Mesenchymal stem cell (in vitro differentiated cells and primary cell): ENCODE measurements at regions not wholly inside any gene's neighbourhood (a gene's known extent, or its start where the extent isn't known, plus 50 kb on each side); places are given as distances from the start of the nearest gene placed in this dataset.
A peak's percentile ranks its signal among the peaks of the same experiment; 100 is the strongest.

Experiments
- DNase-seq: peaks from one replicate; pipeline ENCODE4 v3.0.0-alpha.2; 2013
- H2AFZ ChIP-seq: one replicate; pipeline ENCODE4 v1.6.1; 2013; ENCODE audit warnings: low read depth, mild to moderate bottlenecking, control low read depth, inconsistent platforms, low read length, moderate library complexity
- H2AK5ac ChIP-seq: 2 replicates; pipeline ENCODE4 v1.6.1; 2013; ENCODE audit warnings: low read length, moderate library complexity, mild to moderate bottlenecking, inconsistent platforms; ENCODE audit not compliant: severe bottlenecking
- H2BK120ac ChIP-seq: one replicate; pipeline ENCODE4 v1.6.1; 2013; ENCODE audit warnings: low read depth, mild to moderate bottlenecking, inconsistent platforms, low read length, moderate library complexity
- H2BK12ac ChIP-seq, 2 experiments: one replicate each; pipeline ENCODE4 v1.6.1; 2013; ENCODE audit warnings: inconsistent platforms in 2 of 2, low read length in 2 of 2, mild to moderate bottlenecking in 2 of 2, moderate library complexity in 2 of 2, control low read depth in 1 of 2
- H2BK15ac ChIP-seq: one replicate; pipeline ENCODE4 v1.6.1; 2013; ENCODE audit warnings: mild to moderate bottlenecking, low read depth, inconsistent platforms; ENCODE audit not compliant: poor library complexity, severe bottlenecking
- H2BK5ac ChIP-seq: 2 replicates; pipeline ENCODE4 v1.6.1; 2013; ENCODE audit warnings: low read depth, mild to moderate bottlenecking, low read length, control low read depth, inconsistent platforms; ENCODE audit not compliant: poor library complexity, severe bottlenecking
- H3K14ac ChIP-seq, 2 experiments: one replicate each; pipeline ENCODE4 v1.6.1; 2013; ENCODE audit warnings: inconsistent platforms in 2 of 2, low read length in 2 of 2, control low read depth in 1 of 2, mild to moderate bottlenecking in 1 of 2, moderate library complexity in 1 of 2
- H3K18ac ChIP-seq, 2 experiments: one replicate each; pipeline ENCODE4 v1.6.1; 2013; ENCODE audit warnings: inconsistent platforms in 2 of 2, low read length in 2 of 2, control low read depth in 1 of 2, low read depth in 1 of 2, mild to moderate bottlenecking in 1 of 2
- H3K23ac ChIP-seq, 2 experiments: one replicate each; pipeline ENCODE4 v1.6.1; 2013; ENCODE audit warnings: inconsistent platforms in 2 of 2, low read length in 2 of 2, mild to moderate bottlenecking in 2 of 2, moderate library complexity in 2 of 2, control low read depth in 1 of 2
- H3K27ac ChIP-seq: 2 replicates; pipeline ENCODE4 v1.5.1; 2013; ENCODE audit warnings: mild to moderate bottlenecking, moderate library complexity, low read length, control low read depth, inconsistent platforms; ENCODE audit not compliant: poor library complexity, severe bottlenecking
- H3K27me3 ChIP-seq, 2 experiments: 2 replicates each; pipeline versions ENCODE4 v1.6.1 to v1.7.0; 2013; ENCODE audit warnings: low read length in 2 of 2, mild to moderate bottlenecking in 2 of 2, moderate library complexity in 2 of 2, control low read depth in 1 of 2, inconsistent platforms in 1 of 2; ENCODE audit not compliant: control insufficient read depth in 1 of 2, insufficient read depth in 1 of 2
- H3K36me3 ChIP-seq, 2 experiments: 2 replicates each; pipeline versions ENCODE4 v1.6.1 to v1.7.0; 2013; ENCODE audit warnings: low read length in 2 of 2, control low read depth in 1 of 2, inconsistent platforms in 1 of 2, low read depth in 1 of 2, mild to moderate bottlenecking in 1 of 2; ENCODE audit not compliant: insufficient read depth in 2 of 2, control insufficient read depth in 1 of 2
- H3K4ac ChIP-seq, 2 experiments: one replicate each; pipeline ENCODE4 v1.6.1; 2013; ENCODE audit warnings: inconsistent platforms in 2 of 2, low read length in 2 of 2, mild to moderate bottlenecking in 2 of 2, moderate library complexity in 2 of 2, control low read depth in 1 of 2, low read depth in 1 of 2
- H3K4me1 ChIP-seq: 2 replicates; pipeline ENCODE4 v1.6.1; 2013; ENCODE audit warnings: low read depth, low read length, control low read depth; ENCODE audit not compliant: control insufficient read depth, insufficient read depth
- H3K4me2 ChIP-seq: 2 replicates; pipeline ENCODE4 v1.6.1; 2013; ENCODE audit warnings: low read length, mild to moderate bottlenecking, inconsistent platforms; ENCODE audit not compliant: poor library complexity, severe bottlenecking
- H3K4me3 ChIP-seq, 2 experiments: 2 replicates each; pipeline versions ENCODE4 v1.5.1 to v1.7.0; 2013; ENCODE audit warnings: low read length in 2 of 2, mild to moderate bottlenecking in 2 of 2, control low read depth in 1 of 2, low read depth in 1 of 2; ENCODE audit not compliant: insufficient read depth in 1 of 2
- H3K79me1 ChIP-seq: replicated peaks from 2 replicates; pipeline ENCODE4 v1.6.1; 2013; ENCODE audit warnings: mild to moderate bottlenecking, control low read depth, low read length, inconsistent platforms; ENCODE audit not compliant: poor library complexity, severe bottlenecking
- H3K9ac ChIP-seq: 2 replicates; pipeline ENCODE4 v1.7.0; 2013; ENCODE audit warnings: mild to moderate bottlenecking, low read length, moderate library complexity
- H3K9me3 ChIP-seq: 2 replicates; pipeline ENCODE4 v1.7.0; 2013; ENCODE audit warnings: mild to moderate bottlenecking, low read length; ENCODE audit not compliant: control insufficient read depth
- H4K8ac ChIP-seq: one replicate; pipeline ENCODE4 v1.6.1; 2013; ENCODE audit warnings: inconsistent platforms, mild to moderate bottlenecking, low read length, moderate library complexity
- H4K91ac ChIP-seq: one replicate; pipeline ENCODE4 v1.6.1; 2013; ENCODE audit warnings: mild to moderate bottlenecking, low read length, inconsistent platforms
- WGBS: methylation state at CpG from one replicate; pipeline ENCODE4 v1.1.7; 2013; ENCODE audit warnings: mixed read lengths; 5-methylcytosine and 5-hydroxymethylcytosine counted together

DNA sequence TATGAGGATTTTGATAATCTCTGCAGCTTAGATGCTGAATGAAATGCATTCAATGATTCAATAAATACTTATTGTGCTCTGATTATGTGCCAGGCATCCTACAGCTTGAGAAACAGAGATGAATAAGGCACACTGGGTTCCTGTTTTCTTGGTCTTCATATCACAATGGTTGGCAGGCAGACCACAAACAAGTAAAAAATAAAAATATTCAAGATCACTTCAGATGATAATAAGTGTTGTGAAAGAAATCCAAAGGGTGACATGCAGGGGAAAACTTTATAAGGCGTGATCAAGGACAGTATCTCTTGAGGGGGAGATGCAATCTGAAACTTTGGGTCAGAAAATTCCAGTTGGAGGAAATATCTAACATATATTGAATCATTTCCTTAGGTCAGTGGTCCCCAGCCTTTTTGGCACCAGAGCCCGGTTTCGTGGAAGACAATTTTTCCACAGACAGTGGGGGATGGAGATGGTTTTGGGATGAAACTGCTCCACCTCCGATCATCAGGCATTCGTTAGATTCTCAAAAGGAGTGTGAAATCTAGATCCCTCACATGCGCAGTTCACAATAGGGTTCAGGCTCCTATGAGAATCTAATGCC, 73.7 kb upstream of the RAP1B start:
- H3K18ac ChIP-seq, result no peak overlapping the region
- H3K4me1 ChIP-seq, result peaks cover 1% of the 10 kb centered on the region
- no peak overlapping the region for H4K8ac ChIP-seq
- H3K79me1 ChIP-seq, result no peaks in the 10 kb centered on the region
- H3K36me3 ChIP-seq, result no peaks in the 10 kb centered on the region
- no peak overlapping the region for H3K23ac ChIP-seq
- H3K4me2 ChIP-seq, result no peak overlapping the region
- WGBS, result 89% methylated on average over 6 of the region's 6 CpGs
- H2BK15ac ChIP-seq, result no peak overlapping the region
- no peak overlapping the region for H3K9ac ChIP-seq
- no peak overlapping the region for H2BK120ac ChIP-seq
- no peak overlapping the region for H4K91ac ChIP-seq
- H3K9me3 ChIP-seq, result no peaks in the 10 kb centered on the region
- H2BK12ac ChIP-seq, result no peak overlapping the region
- no peak overlapping the region for H2AFZ ChIP-seq
- no peak overlapping the region for H2BK5ac ChIP-seq
- no peaks in the 10 kb centered on the region for H3K27me3 ChIP-seq
- H2AK5ac ChIP-seq, result no peak overlapping the region
- H3K14ac ChIP-seq, result no peak overlapping the region
- no peak overlapping the region for H3K27ac ChIP-seq
- DNase-seq, result no peak
- no peak overlapping the region for H3K4ac ChIP-seq
- no peak overlapping the region for H3K4me3 ChIP-seq

- Histone ChIP-seq H3K9ac (no peak overlapping the region), H3K4me1 (peaks cover 1% of the 10 kb centered on the region), H2BK5ac (no peak overlapping the region), H3K27me3 (no peaks in the 10 kb centered on the region), H3K4me2 (no peak overlapping the region), H3K79me1 (no peaks in the 10 kb centered on the region), H2AK5ac (no peak overlapping the region), H2BK15ac (no peak overlapping the region), H2BK12ac (no peak overlapping the region), H4K8ac (no peak overlapping the region), H3K4me3 (no peak overlapping the region), H3K27ac (no peak overlapping the region), H3K23ac (no peak overlapping the region), H3K18ac (no peak overlapping the region), H2BK120ac (no peak overlapping the region), H3K36me3 (no peaks in the 10 kb centered on the region), H3K9me3 (no peaks in the 10 kb centered on the region), H3K4ac (no peak overlapping the region), H2AFZ (no peak overlapping the region), H4K91ac (no peak overlapping the region), H3K14ac (no peak overlapping the region)
- DNase-seq, result no peak
- WGBS, result 100% methylated on average over 1 of the region's 2 CpGs
Observed at GRCh38 chr12:68537571-68537970, 73.1 kb upstream of the RAP1B start.

DNA sequence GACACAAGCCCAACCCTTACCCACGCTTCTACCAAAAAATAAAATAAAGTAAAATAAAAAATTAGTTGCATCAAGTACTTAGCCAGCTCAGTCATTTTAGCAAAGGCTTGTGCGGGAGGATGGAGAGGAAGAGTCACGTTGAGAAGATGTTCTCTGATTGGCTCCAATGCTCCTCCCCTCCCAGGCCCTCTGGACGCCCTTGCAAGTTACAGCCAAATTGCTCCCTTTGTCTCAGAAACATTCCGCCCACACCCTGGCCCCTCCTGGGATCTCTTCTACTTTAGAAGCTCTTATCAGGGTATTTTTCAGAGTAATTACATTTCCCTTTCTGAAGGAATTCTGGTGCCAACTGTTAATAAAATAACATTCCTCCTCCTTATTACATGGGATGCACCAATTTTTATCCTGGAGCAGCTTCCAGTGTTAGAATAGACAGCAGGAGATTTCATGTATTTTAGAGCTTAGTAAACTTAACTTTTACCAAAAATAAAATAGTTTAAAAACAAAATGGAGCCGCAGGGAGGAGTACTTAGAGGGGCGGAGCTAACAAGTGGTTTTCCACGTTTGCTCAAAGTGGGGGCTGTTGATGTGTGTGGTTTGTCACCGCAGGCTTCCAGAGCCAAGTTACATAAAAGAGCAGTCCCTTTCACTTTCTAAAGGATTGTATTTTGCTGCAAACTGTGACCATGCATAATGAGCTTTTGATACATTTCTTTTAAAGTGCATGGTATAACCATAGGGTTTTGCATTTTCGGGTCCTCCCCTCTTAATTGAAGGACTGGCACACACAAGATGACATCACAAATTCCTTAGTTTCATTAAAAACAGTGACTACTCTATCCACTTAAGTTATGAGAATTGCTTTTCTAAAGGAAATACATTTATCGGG, 71.7 kb upstream of the RAP1B start:
- H3K79me1 ChIP-seq, result no peaks in the 10 kb centered on the region
- H3K4me3 ChIP-seq, result peak overlapping the region in 1 of 2 experiments; percentile 74
- no peak overlapping the region for H3K4ac ChIP-seq
- H2AFZ ChIP-seq, result no peak overlapping the region
- no peaks in the 10 kb centered on the region for H3K36me3 ChIP-seq
- no peak overlapping the region for H3K27ac ChIP-seq
- 60% methylated on average over 8 of the region's 11 CpGs for WGBS
- no peak overlapping the region for H3K4me2 ChIP-seq
- DNase-seq, result peak; percentile 58
- H3K23ac ChIP-seq, result no peak overlapping the region
- no peaks in the 10 kb centered on the region for H3K9me3 ChIP-seq
- no peak overlapping the region for H4K91ac ChIP-seq
- H2BK12ac ChIP-seq, result no peak overlapping the region
- peak overlapping the region; percentile 95 for H3K9ac ChIP-seq
- peak overlapping the region; percentile 41 for H4K8ac ChIP-seq
- peaks cover 1% of the 10 kb centered on the region for H3K4me1 ChIP-seq
- H3K18ac ChIP-seq, result peak overlapping the region in 1 of 2 experiments; percentile 21
- peak overlapping the region; percentile 19 for H2BK120ac ChIP-seq
- no peak overlapping the region for H2AK5ac ChIP-seq
- no peak overlapping the region for H3K14ac ChIP-seq
- no peak overlapping the region for H2BK5ac ChIP-seq
- H2BK15ac ChIP-seq, result no peak overlapping the region
- H3K27me3 ChIP-seq, result no peaks in the 10 kb centered on the region

DNA sequence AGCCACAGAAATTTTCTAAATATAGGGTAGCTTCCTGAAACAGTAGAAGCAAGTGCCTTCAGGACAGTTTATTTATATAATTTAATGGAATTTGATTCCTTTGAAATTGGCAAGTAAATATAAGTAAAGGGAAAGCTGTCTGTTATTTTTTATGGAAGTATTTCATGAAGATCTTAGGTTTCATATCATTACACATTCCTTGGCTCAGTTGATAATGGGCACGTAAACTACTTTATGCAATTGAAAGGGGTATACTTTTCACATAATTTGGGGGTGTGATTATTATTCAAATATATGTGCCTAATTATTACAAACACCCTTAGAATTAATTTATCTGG, 71.1 kb upstream of the RAP1B start:
- peak overlapping the region in 1 of 2 experiments; percentile 74 for H3K4me3 ChIP-seq
- H3K4me1 ChIP-seq, result peaks cover 1% of the 10 kb centered on the region
- no peak overlapping the region for H2BK5ac ChIP-seq
- peak overlapping the region; percentile 95 for H3K9ac ChIP-seq
- H2AFZ ChIP-seq, result no peak overlapping the region
- no peak overlapping the region for H4K91ac ChIP-seq
- no peaks in the 10 kb centered on the region for H3K27me3 ChIP-seq
- no peak overlapping the region for H3K4me2 ChIP-seq
- no peak overlapping the region for H3K23ac ChIP-seq
- H2BK15ac ChIP-seq, result no peak overlapping the region
- no peak overlapping the region for H2BK120ac ChIP-seq
- no peaks in the 10 kb centered on the region for H3K9me3 ChIP-seq
- WGBS, result no CpG with 5 or more reads among the region's 1 CpG
- H3K14ac ChIP-seq, result no peak overlapping the region
- H2AK5ac ChIP-seq, result no peak overlapping the region
- no peak overlapping the region for H3K27ac ChIP-seq
- no peak for DNase-seq
- H4K8ac ChIP-seq, result no peak overlapping the region
- no peaks in the 10 kb centered on the region for H3K36me3 ChIP-seq
- no peak overlapping the region for H3K4ac ChIP-seq
- no peak overlapping the region for H3K18ac ChIP-seq
- no peak overlapping the region for H2BK12ac ChIP-seq
- H3K79me1 ChIP-seq, result no peaks in the 10 kb centered on the region
